NCI-H345 (cell line): ENCODE measurements at regions not wholly inside any gene's neighbourhood (a gene's known extent, or its start where the extent isn't known, plus 50 kb on each side); places are given as distances from the start of the nearest gene placed in this dataset.
A peak's percentile ranks its signal among the peaks of the same experiment; 100 is the strongest.
"Not testable (repeated sequence)": the region's sequence is repeated elsewhere in the genome, so short reads cannot be mapped to it uniquely, and the experiment has no call there.

Source experiments
- DNase-seq: peaks from one replicate; lab custom pipeline; 2025; lab: John Stamatoyannopoulos, UW

GRCh38 chr3:25895443-25895842 lies 105.6 kb downstream of the OXSM start:
- no peak for DNase-seq

- DNase-seq: no peak
Observed at GRCh38 chr3:25897019-25897418, 107.1 kb downstream of the OXSM start.

- no peak for DNase-seq
Observed at GRCh38 chr3:25899352-25900101, 109.6 kb downstream of the OXSM start.

- no peak for DNase-seq
Observed at GRCh38 chr3:25900161-25900560, 110.3 kb downstream of the OXSM start.

GRCh38 chr3:25901796-25902195 lies 111.9 kb downstream of the OXSM start:
- DNase-seq: no peak

- DNase-seq: no peak
Observed at GRCh38 chr3:25902586-25902985, 112.7 kb downstream of the OXSM start.

GRCh38 chr3:25903371-25904129 lies 113.7 kb downstream of the OXSM start:
- no peak for DNase-seq

- peak; percentile 5 for DNase-seq
Observed at GRCh38 chr3:25904206-25904605, 114.3 kb downstream of the OXSM start.

- no peak for DNase-seq
Observed at GRCh38 chr3:25906132-25906906, 116.4 kb downstream of the OXSM start.

- no peak for DNase-seq
Observed at GRCh38 chr3:25907081-25907480, 117.2 kb downstream of the OXSM start.

GRCh38 chr3:25910105-25910504 lies 120.2 kb downstream of the OXSM start:
- DNase-seq: no peak

- no peak for DNase-seq
Observed at GRCh38 chr3:25910997-25911396, 121.1 kb downstream of the OXSM start.

- no peak for DNase-seq
Observed at GRCh38 chr3:25911525-25912295, 121.8 kb downstream of the OXSM start.

GRCh38 chr3:25913179-25913578 lies 123.3 kb downstream of the OXSM start:
- no peak for DNase-seq

GRCh38 chr3:25915673-25916072 lies 125.8 kb downstream of the OXSM start:
- no peak for DNase-seq

GRCh38 chr3:25916321-25916720 lies 126.4 kb downstream of the OXSM start:
- peak; percentile 45 for DNase-seq

GRCh38 chr3:25931967-25932366 lies 142.1 kb downstream of the OXSM start:
- DNase-seq: not testable (repeated sequence)

GRCh38 chr3:25938566-25939325 lies 148.9 kb downstream of the OXSM start:
- no peak for DNase-seq

GRCh38 chr3:25940935-25941334 lies 151.0 kb downstream of the OXSM start:
- DNase-seq: no peak

GRCh38 chr3:25944329-25944728 lies 154.4 kb downstream of the OXSM start:
- no peak for DNase-seq

- no peak for DNase-seq
Observed at GRCh38 chr3:25945366-25945765, 155.5 kb downstream of the OXSM start.
